Activated CD4-positive, alpha-beta T cell treated with anti-CD3 and anti-CD28 coated beads for 1 hour (primary cell): ENCODE measurements at regions not wholly inside any gene's neighbourhood (a gene's known extent, or its start where the extent isn't known, plus 50 kb on each side); places are given as distances from the start of the nearest gene placed in this dataset.

ENCODE experiments used
- DNase-seq: peaks from one replicate; pipeline ENCODE4 v3.0.0-alpha.2; 2020

DNA sequence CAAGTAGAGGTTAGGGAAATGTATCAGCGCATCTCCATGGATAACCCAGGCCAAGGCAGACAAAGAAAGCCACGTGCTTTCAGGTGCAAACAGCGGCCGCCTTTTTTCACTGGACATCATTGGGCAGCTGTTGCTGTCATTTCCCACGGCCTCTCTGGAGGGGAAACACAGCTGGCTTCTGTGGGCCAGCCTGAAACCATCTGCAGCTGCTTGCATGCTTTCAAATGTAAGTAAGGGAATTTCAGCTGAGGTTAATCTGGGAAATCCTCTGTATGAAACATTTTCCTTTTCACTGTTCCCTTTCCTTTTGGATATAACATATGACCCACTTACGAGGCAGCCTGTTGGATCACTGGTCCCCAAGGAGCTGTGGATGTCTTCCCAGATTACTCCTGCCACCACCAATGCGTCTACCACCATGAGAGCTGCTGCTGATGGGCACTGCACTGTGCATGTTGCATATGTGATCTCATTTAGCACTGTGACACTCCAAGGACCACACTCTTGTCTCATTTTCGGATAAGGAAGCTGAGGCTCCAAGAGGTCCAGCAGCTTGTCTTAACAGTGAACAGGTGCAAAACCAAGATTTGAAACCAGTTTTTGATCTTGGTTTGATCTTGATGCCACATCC is 106.3 kb downstream of the C9orf152 start:
- DNase-seq, result no peak

DNA sequence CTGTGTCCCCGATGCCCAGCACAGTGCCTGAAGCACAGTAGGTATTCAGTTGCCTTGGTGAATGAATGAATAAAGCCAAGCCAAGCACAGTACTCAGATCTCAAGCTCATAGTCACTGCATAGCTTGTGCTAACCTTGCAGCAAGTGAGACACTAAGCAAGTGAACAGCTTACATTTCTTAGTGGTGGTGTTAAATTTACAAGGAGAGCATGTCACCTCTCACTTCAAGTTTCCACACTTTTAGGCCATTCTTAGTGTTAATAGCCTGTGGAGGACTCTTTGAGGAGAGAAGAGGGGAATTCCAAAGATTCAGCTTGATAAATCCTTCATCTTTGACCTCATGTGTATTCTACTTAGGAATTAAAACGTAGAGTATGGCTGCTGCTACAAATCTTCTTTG is 104.7 kb downstream of the C9orf152 start:
- no peak for DNase-seq

DNA sequence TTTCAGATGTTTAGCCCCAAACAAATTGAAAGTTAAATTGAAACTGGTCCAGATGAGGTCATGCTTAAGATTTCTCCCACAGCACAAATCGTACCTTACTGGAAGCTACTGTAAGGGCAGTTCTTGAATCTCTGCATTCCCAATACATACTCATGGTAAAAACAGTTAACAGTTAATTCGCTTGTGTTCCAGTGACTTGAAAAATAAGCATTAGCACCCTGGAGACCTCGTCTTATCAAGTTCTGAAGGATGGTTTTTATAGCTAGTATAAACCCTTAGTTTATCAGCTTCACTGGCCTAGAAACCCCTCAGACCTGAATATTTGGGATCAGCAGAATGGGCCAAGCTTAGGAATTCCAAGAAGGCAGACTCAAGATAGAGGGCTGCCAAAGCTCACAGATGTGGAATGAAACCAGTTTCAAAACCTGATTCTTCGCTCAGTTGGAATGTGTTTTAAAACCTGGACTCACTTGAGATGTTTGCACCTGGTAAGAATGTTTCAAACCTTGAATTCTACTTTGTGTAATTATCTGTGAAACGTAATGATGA is 103.6 kb downstream of the C9orf152 start:
- no peak for DNase-seq

DNA sequence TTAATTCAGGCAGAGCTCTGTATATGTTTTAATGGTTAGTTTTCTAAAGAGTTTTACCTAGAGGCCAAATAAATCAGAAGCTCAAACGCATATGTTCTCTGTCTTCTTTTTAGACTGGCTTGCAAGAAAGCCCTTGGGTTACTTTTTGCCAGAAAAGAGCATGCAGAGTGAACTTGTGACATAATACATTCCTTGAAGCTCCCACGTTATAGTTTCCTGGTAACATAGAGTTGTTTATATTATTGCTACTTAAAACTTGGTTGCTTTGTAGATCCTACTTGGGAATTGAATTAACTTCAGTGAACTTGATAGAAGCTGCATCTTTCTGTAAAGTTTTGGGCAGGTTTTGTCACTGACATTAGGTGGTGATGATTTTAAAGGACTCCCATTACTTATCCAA is 102.9 kb downstream of the C9orf152 start:
- DNase-seq, result no peak

DNA sequence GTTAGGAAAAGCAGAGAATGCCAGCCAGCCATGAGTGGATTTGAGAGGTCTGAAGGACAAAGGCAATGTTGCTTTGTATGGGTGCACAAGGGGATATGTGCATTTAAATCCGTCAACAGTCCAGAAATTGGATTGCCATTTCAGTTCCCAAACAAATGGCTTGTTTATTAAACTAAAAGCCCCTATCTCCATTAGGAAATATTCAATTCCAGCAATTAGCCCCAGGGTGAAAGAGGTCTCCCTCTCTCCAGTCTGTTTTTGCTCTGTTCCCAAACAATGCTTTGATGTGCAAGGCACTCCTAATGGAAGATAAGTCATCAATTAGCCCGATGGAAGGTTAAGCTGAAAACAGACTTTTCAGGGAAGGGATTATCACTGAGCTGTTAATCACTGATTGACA is 101.3 kb downstream of the C9orf152 start:
- no peak for DNase-seq

DNA sequence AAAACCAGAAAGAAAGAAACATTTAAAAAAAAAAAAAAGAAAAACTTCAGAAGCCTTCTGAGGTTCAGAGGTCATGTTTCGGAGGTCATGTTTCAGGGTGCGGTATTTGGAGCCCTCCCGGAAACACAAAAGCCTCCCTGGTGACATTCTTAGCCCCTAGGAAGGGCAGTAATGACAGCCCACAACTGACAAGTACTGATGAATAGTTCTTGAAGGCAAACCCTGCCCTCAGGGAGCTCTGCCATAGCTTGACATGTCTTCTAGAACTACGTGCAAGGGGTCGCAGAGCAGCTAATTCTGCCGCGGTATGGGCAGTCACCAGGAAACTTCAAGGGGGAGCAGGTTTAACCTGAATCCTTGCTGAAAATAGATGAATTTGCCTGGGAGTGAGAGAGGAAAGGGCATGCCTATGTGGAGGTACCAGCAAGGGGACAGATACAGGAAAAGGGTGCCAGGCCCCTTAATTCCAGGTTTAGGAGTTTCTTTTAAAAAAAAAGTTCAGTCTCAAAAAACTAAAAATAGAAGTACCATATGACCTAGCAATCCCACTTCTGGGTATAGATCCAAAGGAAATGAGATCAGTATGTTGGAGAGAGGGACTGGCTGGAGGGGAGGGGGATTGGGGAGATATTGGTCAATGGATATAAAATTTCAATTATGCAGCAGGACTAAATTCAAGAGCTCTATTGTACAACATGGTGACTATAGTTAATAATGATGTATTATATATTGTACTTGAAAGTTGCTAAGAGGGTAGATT is 98.4 kb downstream of the C9orf152 start:
- no peak for DNase-seq

DNA sequence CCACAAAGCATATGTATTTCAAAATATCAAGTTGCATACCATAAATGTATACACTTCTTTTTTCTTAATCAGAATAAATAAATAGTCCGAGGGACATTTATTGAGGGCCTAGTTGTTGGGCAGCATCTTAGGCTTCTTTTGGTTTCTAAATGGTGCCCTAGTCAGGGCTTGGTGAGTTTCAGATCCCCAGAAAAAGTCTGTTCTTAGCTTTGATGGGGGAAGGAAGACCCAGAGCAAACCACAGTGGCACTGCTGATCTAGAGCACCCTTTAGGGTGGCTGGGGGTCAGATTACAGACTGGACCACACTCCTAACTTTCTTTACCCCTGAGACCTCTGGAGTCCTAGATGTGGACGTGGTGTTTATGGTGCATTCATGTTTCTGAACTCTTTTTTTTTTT is 97.8 kb downstream of the C9orf152 start:
- DNase-seq, result no peak

DNA sequence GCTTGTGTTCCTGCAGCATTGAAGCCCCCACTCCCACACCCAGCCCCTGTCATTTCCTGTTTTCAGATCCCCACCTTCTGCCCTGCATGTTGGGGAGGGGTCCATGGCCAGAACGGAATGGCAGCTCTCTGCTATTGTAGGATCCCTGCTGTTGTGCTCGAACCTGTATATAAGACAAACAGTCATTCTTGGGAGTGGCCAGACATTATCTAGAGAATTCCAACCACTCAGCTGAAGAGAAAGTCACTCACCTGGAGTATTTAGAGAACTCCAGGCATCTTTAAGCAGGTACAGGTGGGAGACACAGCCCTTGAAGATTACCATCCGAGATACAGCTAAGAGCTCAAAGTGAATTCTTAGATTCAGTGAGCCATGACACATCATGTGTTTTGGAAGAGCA is 96.1 kb downstream of the C9orf152 start:
- DNase-seq, result no peak

DNA sequence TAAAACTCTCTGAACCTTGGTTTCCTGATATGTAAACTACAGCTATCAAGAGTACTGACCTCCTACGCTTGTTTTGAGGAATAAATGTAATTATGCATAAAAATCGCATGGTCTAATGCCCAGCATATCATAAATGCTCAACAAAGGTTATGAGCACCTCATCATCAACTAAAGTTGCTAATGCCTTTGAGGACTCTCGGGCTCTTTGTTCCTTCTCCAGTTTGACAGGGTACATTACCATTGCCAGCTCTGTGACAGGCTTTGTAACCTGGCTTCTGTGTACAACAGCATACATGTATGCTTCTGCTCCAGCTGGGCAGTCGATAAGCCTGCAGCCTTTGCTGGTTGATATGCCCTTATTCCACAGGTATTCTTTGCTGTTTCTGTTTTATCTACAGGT is 95.2 kb downstream of the C9orf152 start:
- DNase-seq, result no peak

DNA sequence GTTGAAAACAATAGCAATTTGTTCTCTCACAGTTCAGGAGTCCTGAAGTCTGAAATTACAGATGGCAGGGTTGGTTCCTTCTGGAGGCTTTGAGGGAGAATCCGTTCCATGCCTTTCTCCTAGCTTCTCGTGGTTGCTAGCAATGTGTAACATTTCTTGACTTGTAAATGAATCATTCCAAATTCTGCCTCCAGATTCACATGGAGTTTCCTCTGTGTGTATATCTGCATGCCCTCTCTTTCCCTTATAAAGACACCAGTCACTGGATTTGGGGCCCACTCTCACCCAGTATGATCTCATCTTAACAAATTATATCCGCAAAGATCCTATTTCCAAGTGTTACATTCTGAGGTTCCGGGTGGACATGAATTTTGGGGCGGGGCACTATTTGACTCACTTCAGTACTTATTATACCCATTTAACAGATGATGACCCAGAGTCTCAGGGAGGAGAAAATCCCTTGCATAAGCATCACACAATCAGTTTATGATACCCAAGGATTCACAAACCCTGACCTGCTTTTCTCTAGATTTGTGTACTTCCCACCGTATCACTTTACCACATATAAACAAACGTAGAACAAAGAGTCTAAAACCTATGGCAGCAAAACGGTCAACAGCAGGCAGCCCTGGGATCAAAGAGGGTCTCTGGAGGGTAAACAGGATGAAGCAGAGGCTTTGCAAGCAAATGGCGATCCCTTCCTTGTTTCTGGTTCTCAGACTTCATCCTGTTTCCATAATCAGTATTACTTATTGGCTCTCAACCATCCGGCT is 93.7 kb downstream of the C9orf152 start:
- no peak for DNase-seq

DNA sequence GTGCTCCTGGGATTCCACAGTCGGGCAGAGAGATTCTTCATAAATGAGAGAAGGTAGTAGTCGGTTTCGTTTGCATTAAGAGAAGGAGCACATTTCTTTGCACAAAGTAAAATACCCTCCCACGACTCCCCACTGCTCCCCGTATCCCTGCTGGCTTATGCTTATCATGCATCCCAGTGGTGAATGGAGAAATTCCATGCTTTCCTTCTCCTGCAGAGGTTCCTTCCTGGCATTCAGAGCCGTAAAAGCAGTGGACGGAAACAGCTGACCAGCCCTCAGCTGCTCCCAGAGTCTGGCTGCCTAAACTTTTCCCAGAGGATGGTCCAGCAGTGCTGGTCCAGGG is 93.1 kb downstream of the C9orf152 start:
- DNase-seq, result no peak

DNA sequence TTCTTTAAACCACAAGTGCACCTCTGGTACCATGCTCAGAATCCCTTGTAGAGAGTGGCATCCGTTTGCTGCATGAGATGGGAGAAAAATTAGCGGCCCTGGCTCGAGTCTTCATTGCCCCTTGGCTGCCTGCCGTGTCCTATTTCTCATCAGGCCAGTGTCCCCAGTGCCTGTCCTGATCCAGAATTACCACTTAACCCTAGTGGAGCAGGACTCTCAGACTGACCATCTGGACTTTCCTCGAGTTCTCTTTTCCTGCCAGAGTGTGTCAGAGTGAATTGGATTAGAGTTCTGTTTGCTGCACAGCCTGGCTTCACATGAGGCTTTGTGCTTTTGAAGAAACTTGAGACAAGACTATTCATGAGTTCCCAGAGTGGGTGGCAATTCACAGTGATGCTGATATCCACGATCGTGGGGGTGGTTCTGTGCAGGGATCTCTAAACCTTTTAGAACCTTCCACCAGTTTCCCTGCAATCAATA is 92.6 kb downstream of the C9orf152 start:
- no peak for DNase-seq

DNA sequence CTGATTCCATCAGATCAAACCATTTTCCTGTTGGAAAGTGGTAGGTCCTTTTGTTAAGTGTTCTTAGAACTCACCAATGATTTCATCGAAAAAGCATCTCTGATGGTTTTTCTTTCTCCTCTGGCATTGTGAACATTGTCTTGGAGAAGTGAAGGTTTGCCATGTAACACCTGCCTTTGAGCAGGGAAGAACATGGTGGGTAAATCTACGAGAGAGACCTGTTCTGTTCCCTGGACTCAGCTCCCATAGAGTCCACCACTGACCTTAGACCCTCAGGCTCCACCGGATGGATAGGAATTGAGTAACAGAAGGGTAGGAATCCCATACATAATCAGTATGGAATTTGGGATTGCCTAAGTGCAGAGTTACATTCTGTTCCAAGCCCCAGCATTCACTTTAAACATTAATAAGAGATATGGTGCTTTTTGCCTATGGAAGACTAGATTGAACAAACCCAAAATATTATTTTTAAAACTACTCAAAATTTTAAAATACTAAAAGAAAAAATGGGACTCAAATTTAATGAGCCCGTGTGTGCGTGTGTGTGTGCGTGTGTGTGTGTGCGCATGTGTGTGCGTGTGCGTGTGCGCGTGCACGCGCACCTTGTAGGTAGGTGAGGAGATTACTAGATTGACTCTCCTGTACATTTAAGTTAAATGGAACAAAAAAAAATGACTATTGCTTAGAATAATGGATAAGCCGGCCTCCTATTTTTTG is 92.0 kb downstream of the C9orf152 start:
- no peak for DNase-seq

DNA sequence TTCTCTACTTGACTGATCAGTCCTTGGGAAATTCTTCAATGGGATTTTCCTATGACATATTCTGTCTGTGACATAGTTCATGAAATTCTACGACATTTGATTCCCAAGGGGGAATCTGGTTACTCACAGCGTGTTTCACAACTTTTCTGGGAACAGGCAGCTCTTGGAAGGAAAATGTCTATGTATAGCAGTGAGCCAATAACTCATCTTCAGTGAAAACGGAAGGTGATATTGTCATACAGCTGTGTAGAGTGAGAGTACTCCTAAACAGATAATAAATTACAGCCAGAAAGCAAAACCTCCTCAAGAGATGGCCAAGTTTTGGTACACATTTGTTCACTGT is 91.4 kb downstream of the C9orf152 start:
- no peak for DNase-seq

DNA sequence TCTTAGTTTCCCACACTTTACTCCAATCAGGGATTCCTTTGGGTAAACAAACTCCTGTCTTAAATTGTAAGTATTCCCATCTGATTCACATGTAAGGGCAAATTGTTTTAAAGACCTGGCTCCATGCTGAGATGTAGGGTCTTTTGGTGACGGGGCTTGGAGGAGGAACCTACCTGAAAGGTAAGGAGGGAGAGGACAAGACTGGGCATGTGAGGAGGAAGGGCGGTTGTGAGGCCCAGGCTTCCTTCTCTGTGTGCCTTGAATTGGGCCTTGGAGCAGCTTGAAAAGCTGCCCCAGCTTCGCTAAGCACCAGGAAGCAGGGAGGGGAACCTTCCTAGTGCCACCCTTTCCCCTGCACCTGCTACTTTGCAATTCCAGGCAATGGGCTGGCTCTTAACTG is 86.8 kb downstream of the C9orf152 start:
- DNase-seq, result no peak

DNA sequence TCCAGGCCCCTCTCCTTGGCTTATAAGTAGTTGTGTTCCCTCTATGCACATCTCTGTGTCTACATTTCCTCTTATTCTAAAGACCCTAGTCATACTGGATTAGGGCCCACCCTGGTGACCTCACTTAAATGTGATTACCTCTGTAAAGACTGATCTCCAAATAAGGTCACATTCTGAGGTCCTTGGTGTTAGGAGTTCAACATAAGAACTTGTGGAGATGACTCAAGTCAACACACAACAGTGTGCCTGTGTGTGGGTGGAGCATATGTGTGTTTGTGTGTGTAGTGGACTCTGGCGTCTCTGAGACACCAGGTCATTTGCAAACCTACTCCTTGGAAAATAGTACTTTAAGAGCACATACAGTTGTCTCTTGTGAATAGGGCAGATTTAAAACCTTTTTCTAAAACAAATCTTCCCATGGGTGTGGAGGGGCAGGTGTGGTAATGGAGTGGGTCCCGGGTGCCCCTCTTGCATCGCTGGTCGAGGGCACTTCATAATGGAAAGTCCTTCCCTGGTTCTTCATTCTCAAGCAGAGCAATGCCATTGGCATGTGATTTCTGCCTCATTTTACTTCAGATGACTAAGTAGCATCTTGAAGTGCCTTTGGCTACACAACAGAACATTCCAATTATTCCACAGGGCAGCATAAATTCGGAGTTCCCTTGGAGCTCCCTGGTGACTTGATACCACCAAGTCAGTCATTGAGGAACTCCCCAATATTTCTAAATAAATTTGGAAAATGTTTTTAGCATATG is 84.4 kb downstream of the C9orf152 start:
- no peak for DNase-seq

DNA sequence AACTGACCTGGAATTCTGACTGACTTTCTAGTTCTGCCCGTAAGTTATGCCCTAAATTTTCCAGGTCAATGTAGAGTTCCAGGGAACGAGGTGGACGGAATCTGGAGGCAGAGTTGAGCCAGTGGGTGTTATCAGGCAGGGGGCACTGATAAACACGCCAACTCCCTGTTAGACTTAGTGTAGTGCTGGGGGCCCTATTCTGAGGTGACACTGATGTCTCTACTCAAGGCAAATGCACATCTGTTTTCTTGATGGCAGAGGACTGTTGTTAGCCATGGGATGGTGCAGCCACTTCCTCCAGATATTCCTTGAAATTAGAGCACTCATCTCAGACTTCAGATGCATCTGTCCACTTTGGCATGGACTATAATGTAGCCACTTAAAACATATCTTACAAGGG is 83.5 kb downstream of the C9orf152 start:
- no peak for DNase-seq

DNA sequence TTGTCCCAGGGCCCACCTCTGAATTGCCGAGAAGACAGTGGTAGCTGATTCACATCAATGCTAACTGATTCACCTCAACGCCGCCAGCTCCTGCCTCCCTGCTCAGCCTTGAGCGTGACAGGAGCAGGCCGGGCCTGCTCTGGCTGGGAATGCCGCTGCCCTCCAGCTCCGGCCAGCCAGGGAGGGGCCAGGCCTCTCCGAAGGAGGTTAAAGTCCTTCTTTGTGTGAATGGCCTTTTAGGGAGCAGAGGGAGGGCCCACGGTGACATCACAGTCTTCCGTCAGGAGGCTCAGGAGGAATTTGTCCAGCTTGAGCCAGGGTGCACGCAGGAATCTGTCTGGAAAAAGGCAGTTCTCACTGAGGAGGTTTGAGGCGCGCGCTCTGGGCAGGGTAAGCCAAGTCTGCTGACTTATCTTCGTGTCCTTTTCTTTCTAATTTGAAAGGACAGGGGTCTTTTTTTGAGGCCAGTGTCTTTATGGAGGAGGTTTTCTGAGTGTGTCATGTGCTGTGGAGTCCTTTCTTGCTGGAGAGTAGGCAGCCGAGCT is 82.7 kb downstream of the C9orf152 start:
- DNase-seq, result no peak

DNA sequence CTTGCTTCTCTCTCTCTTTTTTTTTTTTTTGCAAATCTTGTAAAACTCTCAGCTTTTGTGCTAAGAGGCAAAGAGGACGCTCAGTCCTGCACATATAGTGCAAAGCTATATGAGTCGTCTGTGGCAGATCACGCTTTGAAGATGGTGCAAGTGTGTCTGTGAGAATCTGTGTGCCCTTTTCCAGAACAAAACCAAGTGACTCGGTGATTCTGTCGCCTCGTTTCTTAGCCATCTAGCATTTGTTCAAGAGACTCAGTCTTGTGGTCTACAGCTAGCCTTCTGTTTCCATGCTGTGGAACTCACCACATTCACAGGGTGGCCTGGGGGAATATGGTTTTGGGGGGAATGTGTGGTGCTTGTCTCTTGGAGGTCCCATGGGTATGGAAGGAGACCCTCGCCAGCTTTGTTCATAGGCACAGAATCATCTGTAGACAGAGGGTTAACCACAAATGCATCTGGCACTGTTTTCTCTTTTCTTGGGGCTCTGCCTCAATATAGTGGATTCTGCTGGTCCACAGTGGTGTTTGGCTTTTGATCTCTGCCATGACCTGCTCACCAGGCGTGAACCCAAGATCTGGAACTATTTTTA is 82.1 kb downstream of the C9orf152 start:
- DNase-seq, result no peak

DNA sequence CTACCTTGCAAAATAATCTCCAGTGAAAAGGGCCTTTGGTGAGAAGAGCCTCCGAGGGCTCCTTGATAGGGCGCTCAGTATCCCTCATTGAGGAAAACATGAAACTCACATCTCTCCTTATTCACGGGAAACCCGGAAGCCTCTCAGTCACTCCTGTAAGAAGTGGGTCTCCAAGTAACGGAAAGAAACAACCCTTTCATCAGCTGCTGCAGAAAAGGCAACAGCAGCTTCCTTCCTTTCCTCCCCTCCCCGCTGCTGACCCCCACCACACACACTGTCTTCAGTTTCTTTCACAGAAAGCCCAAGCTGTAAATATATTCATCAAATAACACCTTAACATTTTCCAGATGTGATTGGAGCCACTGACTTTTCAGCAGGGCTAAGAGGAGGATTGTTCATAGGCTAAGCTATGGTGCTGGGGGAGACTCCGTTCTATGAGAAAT is 81.4 kb downstream of the C9orf152 start:
- DNase-seq, result no peak

DNA sequence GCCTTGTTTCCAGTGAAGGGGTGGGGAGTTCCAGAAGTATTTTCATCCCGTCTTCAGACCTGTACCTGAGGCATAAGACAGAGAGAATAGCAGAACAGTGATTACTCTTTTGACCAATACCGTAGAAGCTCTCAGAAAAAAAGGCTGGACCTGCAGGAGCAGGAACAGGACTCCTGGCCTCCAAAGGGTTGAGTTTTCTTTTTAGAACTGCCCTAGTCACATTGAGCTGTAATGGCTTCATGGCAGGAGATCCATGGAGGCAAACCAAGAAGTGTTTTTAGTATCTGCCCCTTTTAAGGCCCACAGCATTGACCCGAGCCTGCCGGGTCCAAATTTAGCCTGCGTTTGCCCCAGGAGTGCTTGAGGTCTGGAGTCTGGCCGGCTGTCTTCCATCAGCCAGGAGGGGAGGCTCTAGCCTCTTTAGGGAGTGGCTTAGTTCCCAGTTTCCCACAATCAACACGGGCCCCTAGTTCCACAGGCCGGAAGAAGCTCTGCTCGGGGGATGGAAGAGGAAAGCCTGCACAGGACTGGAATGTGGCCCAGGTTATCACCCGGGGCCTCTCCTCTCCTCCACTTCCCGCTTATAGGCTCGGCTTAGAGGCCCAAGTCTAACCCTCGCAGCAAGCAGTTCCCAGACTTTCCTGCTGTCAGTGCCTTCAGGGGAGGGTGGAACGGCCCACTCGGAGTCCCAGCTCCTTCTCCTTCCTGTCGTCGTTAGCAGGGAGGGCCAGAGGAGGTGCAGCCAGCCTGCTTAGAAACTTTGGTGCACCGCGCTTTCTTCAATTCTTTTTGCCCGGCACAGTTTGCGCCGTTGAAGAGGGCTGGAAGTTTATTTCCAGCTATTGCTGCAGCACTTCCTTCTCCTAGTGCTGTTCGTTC is 80.7 kb downstream of the C9orf152 start:
- DNase-seq, result no peak
